Activated CD4-positive, alpha-beta memory T cell treated with anti-CD3 and anti-CD28 coated beads for 36 hours (primary cell): ENCODE measurements at regions not wholly inside any gene's neighbourhood (a gene's known extent, or its start where the extent isn't known, plus 50 kb on each side); places are given as distances from the start of the nearest gene placed in this dataset.

Experiments
- CTCF ChIA-PET: fragments of 350-600 bp; sonication (Branson Sonifier 250); formaldehyde crosslinking; loops from one replicate; lab custom pipeline; 2021; ENCODE audit warnings: antibody characterized with exemption, inconsistent platforms; lab: Charles Lee
- POLR2A ChIA-PET: fragments of 350-600 bp; sonication (Branson Sonifier 250); formaldehyde crosslinking; loops from one replicate; lab custom pipeline; 2021; ENCODE audit warnings: antibody characterized with exemption; lab: Charles Lee
- DNase-seq: peaks from one replicate; pipeline ENCODE4 v3.0.0-alpha.2; 2020
- H3K27ac Mint-ChIP-seq: one replicate; pipeline ENCODE4 v1.8.0; 2021; ENCODE audit warnings: mixed read lengths
- H3K27me3 Mint-ChIP-seq: one replicate; pipeline ENCODE4 v1.8.0; 2021; ENCODE audit warnings: mixed read lengths
- H3K36me3 Mint-ChIP-seq: one replicate; pipeline ENCODE4 v1.8.0; 2021; ENCODE audit warnings: mixed read lengths
- H3K4me1 Mint-ChIP-seq: one replicate; pipeline ENCODE4 v1.8.0; 2021; ENCODE audit warnings: low read depth, mixed read lengths
- H3K4me3 Mint-ChIP-seq: one replicate; pipeline ENCODE4 v1.8.0; 2021; ENCODE audit warnings: mild to moderate bottlenecking, mixed read lengths
- H3K9me3 Mint-ChIP-seq: one replicate; pipeline ENCODE4 v1.8.0; 2021; ENCODE audit warnings: mixed read lengths
- intact Hi-C: fragments of 100-400 bp; cut with micrococcal nuclease; formaldehyde crosslinking; loops from one replicate; pipeline ENCODE4 v1.15.1; 2023

DNA sequence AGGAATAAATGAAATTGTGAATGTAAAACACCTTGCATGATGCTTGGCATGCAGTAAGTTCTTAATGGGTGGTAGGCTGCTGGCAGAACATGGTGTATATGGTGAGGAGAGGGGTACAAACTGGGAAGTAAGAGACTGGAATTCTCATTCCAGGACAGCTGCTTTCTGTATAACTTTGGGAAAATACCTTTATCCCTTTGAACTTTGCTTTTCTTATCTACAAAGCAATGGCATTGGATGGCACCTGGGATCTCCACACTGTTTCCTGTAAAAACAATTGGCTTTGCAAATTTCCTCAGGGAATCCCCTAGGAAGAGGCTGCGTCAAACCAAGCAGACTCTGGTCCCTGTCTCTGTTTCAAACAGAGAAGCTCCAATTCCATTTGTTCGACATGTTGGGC is 100.7 kb upstream of the SLC4A7 start:
- Mint-ChIP-seq H3K9me3 (no peaks in the 10 kb centered on the region), H3K36me3 (no peaks in the 10 kb centered on the region), H3K4me1 (peaks cover 3% of the 10 kb centered on the region), H3K4me3 (no peak overlapping the region), H3K27me3 (no peaks in the 10 kb centered on the region), H3K27ac (no peak overlapping the region)
- no peak for DNase-seq
- intact Hi-C loops = no loop called here
- ChIA-PET POLR2A (no interaction called here), CTCF (no interaction called here)

DNA sequence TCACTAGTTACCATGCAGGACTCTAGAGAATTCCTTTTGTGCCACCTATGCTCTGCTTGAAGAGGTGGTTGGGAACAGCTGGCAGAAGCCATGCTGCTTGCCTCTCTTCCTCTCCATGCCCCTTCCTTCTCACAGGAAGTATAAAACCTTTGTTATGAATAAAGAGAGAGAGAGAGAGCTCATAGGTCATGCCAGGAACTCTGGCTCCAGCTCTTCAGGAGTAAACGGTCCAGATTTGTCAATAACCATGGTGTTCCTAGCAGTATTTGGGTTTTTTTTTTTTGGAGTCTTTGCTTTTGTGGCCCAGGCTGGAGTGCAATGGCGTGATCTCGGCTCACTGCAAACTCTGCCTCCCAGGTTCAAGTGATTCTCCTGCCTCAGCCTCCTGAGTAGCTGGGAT is 97.7 kb upstream of the SLC4A7 start:
- Mint-ChIP-seq H3K9me3 (no peaks in the 10 kb centered on the region), H3K27ac (no peak overlapping the region), H3K4me1 (no peaks in the 10 kb centered on the region), H3K27me3 (no peaks in the 10 kb centered on the region), H3K36me3 (no peaks in the 10 kb centered on the region), H3K4me3 (no peak overlapping the region)
- ChIA-PET POLR2A (no interaction called here), CTCF (no interaction called here)
- DNase-seq = no peak
- intact Hi-C loops = no loop called here

DNA sequence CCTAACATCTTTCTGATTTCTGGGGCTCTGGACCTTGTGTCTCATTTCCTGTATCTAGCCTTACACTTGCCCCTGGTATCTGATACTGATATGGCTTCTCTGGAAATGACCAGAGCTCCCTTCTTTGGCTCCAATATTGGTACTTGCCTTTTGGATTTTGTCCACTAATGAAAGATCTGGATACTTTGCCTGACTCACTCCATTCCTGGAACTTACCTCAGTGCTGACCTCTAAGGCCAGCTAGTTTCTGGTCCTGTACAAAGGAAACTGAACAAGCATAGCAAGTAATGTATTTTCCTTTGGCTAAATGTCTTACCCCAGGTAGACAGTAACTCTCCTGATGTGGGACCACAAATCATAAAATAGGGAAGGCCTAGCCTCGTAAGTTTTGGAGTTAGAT is 93.8 kb upstream of the SLC4A7 start:
- H3K4me3 Mint-ChIP-seq = no peak overlapping the region
- intact Hi-C loops = no loop called here

DNA sequence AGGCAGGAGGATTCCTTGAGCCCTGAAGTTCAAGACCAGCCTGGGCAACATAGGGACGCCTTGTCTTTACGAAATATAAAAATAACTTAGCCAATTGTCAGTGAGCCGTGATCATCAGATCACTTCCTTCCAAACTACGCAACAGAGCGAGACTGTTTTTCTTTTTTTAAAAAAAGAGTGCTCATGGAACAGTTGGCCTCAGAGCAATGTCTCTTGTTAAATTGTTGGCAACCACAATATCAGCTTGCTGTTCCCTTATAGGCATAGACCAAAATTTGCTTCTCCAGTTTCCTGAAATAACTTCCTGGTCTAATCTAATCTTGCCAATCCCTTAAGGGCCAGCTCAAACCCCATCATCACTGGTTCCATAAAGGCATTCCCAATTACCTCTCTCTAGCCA is 93.3 kb upstream of the SLC4A7 start:
- CTCF ChIA-PET = no interaction called here
- H3K36me3 Mint-ChIP-seq = no peaks in the 10 kb centered on the region
- H3K4me3 Mint-ChIP-seq = no peak overlapping the region
- intact Hi-C loops = no loop called here
- no peaks in the 10 kb centered on the region for H3K27me3 Mint-ChIP-seq
- H3K4me1 Mint-ChIP-seq = peaks cover 6% of the 10 kb centered on the region
- POLR2A ChIA-PET = no interaction called here
- no peak for DNase-seq
- H3K27ac Mint-ChIP-seq = no peak overlapping the region
- H3K9me3 Mint-ChIP-seq = no peaks in the 10 kb centered on the region

More for the DNA sequence above, 93.8 kb upstream of the SLC4A7 start:
- Mint-ChIP-seq H3K27ac (no peak overlapping the region), H3K27me3 (no peaks in the 10 kb centered on the region), H3K9me3 (no peaks in the 10 kb centered on the region), H3K36me3 (no peaks in the 10 kb centered on the region), H3K4me1 (peaks cover 6% of the 10 kb centered on the region)
- DNase-seq = no peak
- ChIA-PET POLR2A (no interaction called here), CTCF (no interaction called here)

DNA sequence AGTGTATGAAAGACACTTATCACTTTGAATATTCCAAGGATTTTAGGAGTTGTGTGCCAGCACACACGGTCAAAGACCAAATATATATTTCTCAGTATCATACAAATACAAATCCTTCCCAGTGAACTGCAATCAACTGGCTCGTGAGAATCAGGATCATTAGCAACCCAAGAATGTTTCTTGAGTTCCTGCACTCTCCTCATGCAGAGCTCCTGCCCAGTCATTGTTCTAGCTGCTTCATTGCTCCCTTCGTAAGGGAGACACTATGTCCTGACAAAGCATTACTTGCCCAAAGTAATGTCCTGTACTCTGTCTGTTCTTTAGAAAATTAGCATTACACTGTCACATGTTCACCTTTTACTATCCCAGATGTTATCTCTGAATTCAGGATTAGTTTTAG is 92.0 kb upstream of the SLC4A7 start:
- intact Hi-C loops = no loop called here
- Mint-ChIP-seq H3K4me1 (peaks cover 6% of the 10 kb centered on the region), H3K27me3 (no peaks in the 10 kb centered on the region), H3K9me3 (no peaks in the 10 kb centered on the region), H3K36me3 (no peaks in the 10 kb centered on the region), H3K4me3 (no peak overlapping the region), H3K27ac (no peak overlapping the region)
- CTCF ChIA-PET = no interaction called here
- POLR2A ChIA-PET = no interaction called here
- no peak for DNase-seq

DNA sequence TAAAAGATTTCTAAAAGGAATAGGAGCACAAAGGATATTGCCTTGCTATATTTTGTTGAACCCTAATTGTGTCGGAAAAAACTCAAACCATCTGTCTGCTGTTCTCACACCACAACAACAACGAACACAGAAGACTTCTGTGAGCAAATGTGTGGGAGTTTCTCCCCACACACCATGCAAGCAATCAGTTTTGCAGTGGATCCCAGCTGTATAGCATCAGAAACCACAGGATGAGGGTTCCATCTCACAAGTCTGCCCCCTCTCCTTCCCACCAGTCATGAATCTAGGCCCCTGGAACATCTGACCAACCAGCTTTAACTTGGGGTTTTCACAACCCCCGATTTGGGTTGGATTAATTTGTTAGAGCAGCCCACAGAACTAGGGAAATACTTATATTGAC is 91.3 kb upstream of the SLC4A7 start:
- H3K4me1 Mint-ChIP-seq = peaks cover 6% of the 10 kb centered on the region
- no peaks in the 10 kb centered on the region for H3K27me3 Mint-ChIP-seq
- no peaks in the 10 kb centered on the region for H3K9me3 Mint-ChIP-seq
- DNase-seq = no peak
- ChIA-PET CTCF (no interaction called here), POLR2A (no interaction called here)
- H3K4me3 Mint-ChIP-seq = no peak overlapping the region
- H3K36me3 Mint-ChIP-seq = no peaks in the 10 kb centered on the region
- intact Hi-C loops = no loop called here
- no peak overlapping the region for H3K27ac Mint-ChIP-seq

DNA sequence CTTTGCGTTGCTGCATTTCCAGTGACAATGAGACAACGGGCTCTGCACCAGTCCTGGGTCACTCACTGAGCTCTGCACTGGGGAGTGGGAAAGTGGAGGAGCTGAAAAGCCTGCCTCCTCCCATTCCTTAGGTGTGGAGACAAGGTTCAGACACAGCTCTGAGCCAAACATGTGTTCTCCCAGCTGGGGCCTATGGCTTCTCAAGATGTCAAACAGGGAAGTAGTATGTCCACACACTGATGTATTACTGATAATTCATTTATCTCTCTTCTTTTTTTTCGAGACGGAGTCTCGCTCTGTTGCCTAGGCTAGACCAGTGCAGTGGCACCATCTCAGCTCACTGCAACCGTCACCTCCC is 90.2 kb upstream of the SLC4A7 start:
- Mint-ChIP-seq H3K4me3 (no peak overlapping the region), H3K27me3 (no peaks in the 10 kb centered on the region), H3K4me1 (peaks cover 6% of the 10 kb centered on the region), H3K27ac (no peak overlapping the region), H3K36me3 (no peaks in the 10 kb centered on the region), H3K9me3 (no peaks in the 10 kb centered on the region)
- ChIA-PET POLR2A (no interaction called here), CTCF (no interaction called here)
- no peak for DNase-seq
- intact Hi-C loops = no loop called here

DNA sequence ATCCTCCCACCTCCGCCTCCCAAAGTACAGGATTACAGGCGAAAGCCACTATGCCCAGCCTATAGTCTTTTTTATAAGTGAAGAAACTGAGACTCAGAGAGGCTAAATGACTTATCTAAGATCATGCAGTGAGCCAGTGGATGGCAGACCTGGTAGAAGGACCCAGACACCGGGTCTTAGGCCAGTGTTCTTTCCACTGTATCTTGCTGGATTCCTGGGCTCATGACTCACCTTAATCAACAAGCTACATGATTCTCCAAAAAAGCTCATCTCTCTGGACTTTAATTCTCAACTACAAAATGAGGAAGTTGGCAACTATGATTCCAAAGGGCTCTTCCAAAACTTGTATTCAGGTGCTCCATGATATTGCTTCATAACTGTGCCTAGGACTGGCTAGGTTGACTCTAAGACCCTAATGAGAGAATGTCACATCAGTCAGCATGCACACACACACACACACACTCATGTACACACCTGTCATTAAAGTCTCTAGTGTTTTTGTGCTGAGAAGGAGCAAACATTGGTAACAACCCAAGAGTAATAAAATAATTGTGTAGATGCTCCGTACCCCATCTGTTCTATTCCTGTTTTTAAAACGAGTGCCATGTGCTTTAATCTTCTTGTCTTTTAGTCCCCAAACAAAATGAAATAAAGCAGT is 89.7 kb upstream of the SLC4A7 start:
- no peak overlapping the region for H3K4me3 Mint-ChIP-seq
- peaks cover 6% of the 10 kb centered on the region for H3K4me1 Mint-ChIP-seq
- ChIA-PET POLR2A (no interaction called here), CTCF (interaction anchor here (1.2 kb wide), 1 partner anchor 108 kb away, joined by 3 read pairs; no protein-coding TSS in a partner anchor)
- intact Hi-C loops = no loop called here
- H3K36me3 Mint-ChIP-seq = no peaks in the 10 kb centered on the region
- no peak overlapping the region for H3K27ac Mint-ChIP-seq
- no peaks in the 10 kb centered on the region for H3K27me3 Mint-ChIP-seq
- no peaks in the 10 kb centered on the region for H3K9me3 Mint-ChIP-seq
- DNase-seq = no peak

DNA sequence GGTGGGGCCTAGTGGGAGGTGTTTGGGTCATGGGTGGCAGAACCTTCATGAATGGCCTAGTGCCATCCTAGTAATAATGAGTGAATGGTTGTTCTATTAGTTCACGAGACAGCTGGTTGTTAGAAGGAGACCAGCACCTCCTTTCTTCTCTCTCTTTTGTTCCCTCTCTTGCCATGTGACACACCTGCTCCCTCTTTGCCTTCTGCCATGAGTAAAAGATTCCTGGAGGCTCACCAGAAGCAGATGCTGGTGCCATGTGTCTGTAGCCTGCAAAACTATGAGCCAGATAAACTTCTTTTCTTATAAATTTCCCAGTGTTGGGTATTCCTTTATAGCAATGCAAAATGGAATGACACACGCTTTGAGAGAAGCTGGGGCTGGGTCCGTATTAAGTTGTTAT is 89.0 kb upstream of the SLC4A7 start:
- no peak for DNase-seq
- POLR2A ChIA-PET = no interaction called here
- no peaks in the 10 kb centered on the region for H3K36me3 Mint-ChIP-seq
- no peaks in the 10 kb centered on the region for H3K9me3 Mint-ChIP-seq
- H3K4me1 Mint-ChIP-seq = peaks cover 6% of the 10 kb centered on the region
- H3K27ac Mint-ChIP-seq = no peak overlapping the region
- CTCF ChIA-PET = interaction anchor here (1.2 kb wide), 1 partner anchor 108 kb away, joined by 3 read pairs; no protein-coding TSS in a partner anchor
- no peak overlapping the region for H3K4me3 Mint-ChIP-seq
- intact Hi-C loops = no loop called here
- H3K27me3 Mint-ChIP-seq = no peaks in the 10 kb centered on the region

DNA sequence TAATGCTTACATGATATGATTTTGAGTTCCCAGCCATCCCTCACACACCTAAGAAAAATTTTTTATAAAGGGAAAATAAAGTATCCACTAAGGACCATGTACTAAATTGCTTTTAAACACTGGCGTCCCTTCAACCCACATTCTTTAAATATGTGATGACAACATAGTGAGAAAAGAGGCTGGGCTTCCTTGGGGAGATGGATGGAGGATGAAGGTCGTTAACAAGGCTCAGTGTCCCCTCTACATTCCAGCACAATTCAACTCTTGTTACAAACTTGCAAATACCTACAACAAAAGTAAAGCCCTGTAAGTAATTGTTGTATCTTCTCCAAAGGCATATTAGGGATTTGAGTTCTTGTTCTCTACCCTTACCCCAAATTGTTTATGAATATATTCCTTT is 87.2 kb upstream of the SLC4A7 start:
- POLR2A ChIA-PET = no interaction called here

DNA sequence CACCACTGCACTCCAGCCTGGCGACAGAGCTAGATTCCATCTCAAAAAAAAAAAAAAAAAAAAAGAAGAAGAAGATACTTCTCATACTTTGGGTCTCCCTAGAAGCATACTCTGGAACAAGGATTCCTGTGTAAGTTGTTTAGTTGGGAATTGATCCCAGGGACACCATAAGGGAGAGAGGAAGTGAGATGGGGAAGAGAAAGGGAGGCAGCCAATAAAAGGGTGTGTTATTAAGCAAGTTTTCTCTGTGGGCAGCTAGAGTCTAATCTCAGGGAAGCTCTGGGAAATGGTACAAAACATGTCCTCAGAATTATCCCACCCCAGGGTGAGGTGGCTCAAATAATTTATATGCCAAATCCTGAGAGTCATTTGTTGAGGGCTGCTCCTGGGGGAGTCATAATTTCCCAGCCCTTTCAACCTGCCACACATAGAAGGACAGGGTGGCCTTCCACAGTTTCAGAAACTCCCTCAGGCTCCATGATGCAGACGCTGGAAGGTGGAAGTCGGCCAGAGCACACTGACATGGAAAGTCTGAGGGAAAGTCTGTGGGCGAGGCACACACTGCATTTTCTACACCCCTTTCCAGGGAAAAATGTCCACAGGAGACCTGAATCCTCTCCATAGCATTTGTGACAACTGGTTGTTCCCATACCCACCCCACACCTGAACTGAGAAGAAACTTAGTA is 86.4 kb upstream of the SLC4A7 start:
- H3K36me3 Mint-ChIP-seq = no peaks in the 10 kb centered on the region
- CTCF ChIA-PET = no interaction called here
- no peaks in the 10 kb centered on the region for H3K9me3 Mint-ChIP-seq
- no peak overlapping the region for H3K27ac Mint-ChIP-seq
- POLR2A ChIA-PET = no interaction called here
- no peak for DNase-seq
- H3K4me3 Mint-ChIP-seq = no peak overlapping the region
- intact Hi-C loops = no loop called here
- H3K4me1 Mint-ChIP-seq = peaks cover 4% of the 10 kb centered on the region
- H3K27me3 Mint-ChIP-seq = no peaks in the 10 kb centered on the region

More for the DNA sequence above, 87.2 kb upstream of the SLC4A7 start:
- intact Hi-C loops = no loop called here
- Mint-ChIP-seq H3K9me3 (no peaks in the 10 kb centered on the region), H3K4me1 (peaks cover 6% of the 10 kb centered on the region), H3K27me3 (no peaks in the 10 kb centered on the region), H3K36me3 (no peaks in the 10 kb centered on the region), H3K27ac (no peak overlapping the region), H3K4me3 (no peak overlapping the region)
- CTCF ChIA-PET = no interaction called here
- DNase-seq = no peak

DNA sequence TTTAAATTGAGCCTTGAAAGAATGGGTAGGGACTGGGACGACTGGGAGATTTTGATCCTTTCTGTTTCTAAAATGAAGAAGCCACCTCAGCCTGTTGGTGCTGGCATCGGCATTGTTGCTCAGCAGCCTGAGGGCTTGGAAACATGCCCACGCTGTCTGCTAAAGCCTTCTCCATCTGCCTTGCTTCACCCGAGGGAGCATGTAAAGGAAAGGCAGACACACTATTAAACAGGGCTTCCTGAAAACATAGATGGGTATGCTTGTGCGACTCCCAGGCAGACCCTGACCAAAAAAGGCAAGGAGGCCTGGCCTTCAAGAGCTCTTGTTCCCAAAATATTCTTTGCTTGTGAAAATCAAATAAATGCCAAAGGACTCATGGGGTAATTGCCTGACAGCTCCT is 84.2 kb upstream of the SLC4A7 start:
- intact Hi-C loops = no loop called here
- DNase-seq = no peak
- CTCF ChIA-PET = no interaction called here
- Mint-ChIP-seq H3K4me1 (no peaks in the 10 kb centered on the region), H3K27me3 (no peaks in the 10 kb centered on the region), H3K36me3 (no peaks in the 10 kb centered on the region), H3K27ac (no peak overlapping the region), H3K9me3 (no peaks in the 10 kb centered on the region), H3K4me3 (no peak overlapping the region)
- POLR2A ChIA-PET = no interaction called here

DNA sequence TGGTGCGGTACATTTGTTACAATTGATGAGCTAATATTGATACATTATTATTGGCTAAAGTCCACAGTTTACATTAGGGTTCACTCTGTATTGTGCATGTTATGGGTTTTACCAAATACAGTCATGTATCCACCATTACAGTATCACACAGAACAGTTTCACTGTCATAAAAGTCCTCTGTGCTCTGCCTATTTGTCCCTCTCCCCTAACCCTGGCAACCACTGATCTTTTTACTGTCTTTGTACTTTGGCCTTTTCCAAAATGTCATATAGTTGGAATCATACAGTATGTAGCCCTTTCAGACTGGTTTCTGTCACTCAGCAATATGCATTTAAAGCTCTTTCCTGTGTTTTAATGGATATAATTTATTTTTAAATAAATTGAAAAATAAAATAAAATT is 83.1 kb upstream of the SLC4A7 start:
- ChIA-PET POLR2A (no interaction called here), CTCF (no interaction called here)
- Mint-ChIP-seq H3K9me3 (no peaks in the 10 kb centered on the region), H3K27me3 (no peaks in the 10 kb centered on the region), H3K4me3 (no peak overlapping the region), H3K36me3 (no peaks in the 10 kb centered on the region), H3K27ac (no peak overlapping the region), H3K4me1 (no peaks in the 10 kb centered on the region)
- no peak for DNase-seq
- intact Hi-C loops = no loop called here
